ACHN (cell line): ENCODE measurements at regions not wholly inside any gene's neighbourhood (a gene's known extent, or its start where the extent isn't known, plus 50 kb on each side); places are given as distances from the start of the nearest gene placed in this dataset.

Experiments
- DNase-seq: peaks from one replicate; pipeline ENCODE4 v3.0.0-alpha.2; 2015
- in situ Hi-C: cut with HindIII; loops from 2 replicates; pipeline ENCODE4 v1.10.0; 2017; ENCODE audit warnings: low sequenced_read_pairs, low pct_ligation_motif_present, low pct_unique_long_range_greater_than_20kb

DNA sequence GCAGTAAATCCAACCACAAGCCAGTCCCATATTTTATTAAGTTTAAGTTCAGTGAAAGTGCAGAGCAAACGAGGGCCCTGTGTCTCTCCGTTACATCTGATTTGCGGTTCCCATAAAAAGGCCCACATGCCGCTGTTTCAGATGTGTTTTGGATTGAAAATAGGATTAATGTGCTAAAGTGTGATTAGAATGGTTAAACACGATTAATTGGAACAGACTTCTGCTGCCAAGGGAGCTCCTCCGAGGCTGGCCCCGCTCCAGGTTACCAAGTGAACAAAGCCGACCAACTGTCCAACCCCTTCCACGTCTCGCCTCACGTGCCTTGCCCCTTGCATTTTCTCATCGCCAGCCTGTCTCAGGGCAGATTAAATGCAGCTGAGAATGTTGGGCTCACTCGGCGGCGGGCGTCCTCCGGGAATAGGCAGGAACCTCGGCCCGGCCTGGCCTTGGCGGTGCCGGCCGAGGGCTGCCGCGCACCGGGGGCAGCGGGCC lies 166.5 kb upstream of the GSC start:
- in situ Hi-C loops = no loop called here
- no peak for DNase-seq

DNA sequence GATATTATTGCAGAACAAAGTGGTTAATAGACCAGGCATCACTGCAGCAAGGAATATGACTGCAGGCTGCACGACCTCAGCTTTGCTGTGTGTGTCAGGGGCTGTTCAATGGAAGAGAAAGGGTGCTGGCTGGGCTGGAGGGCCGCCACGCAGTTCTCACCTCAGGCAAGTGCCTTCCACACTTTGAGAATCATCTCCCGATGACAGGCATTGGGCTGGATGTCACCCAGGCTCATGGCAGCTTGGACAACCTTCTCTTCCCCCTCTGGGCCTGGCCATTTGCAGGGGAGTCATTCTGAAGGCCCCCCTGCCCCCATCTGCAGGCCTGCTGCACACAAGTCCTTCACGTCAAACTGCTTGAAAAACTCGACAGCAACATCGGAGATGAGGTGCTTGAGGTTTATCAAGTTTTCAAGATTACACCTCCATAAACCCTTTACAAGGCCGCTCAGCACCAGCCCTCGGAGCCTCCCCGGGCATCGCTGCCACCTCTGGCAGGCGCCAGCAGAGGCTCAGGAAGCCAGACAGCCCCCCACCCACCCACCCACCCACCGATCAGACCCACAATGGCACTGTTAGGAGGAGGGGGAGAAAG lies 165.9 kb upstream of the GSC start:
- DNase-seq = no peak
- in situ Hi-C loops = no loop called here

DNA sequence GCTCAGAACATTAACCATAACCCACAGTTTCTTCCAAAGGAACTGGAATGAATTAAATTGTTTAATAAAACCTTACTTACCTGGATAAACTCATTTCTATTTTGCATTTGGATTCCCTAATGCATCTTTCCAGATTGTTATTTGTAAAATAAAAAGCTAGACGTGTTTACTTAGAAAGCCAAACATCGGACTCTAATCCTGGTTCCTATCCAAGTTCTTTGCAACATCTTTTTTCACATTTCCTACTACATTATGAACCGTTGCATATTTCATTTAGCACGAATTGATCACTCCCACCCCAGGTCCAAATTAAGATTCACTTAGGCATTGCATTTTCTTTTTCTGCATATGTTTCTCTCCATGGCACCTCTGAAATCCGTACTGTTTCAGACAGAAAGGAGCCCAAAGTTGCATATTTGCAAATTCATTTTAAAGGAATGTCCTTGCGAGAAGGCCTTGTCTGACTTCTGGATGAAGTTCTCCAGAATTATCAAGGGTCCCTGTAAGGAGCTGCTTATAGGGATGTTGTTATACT lies 164.4 kb upstream of the GSC start:
- in situ Hi-C loops = no loop called here
- no peak for DNase-seq

- DNase-seq = no peak
- in situ Hi-C loops = no loop called here
Measured at GRCh38 chr14:94933486-94933885, 163.6 kb upstream of the GSC start.

DNA sequence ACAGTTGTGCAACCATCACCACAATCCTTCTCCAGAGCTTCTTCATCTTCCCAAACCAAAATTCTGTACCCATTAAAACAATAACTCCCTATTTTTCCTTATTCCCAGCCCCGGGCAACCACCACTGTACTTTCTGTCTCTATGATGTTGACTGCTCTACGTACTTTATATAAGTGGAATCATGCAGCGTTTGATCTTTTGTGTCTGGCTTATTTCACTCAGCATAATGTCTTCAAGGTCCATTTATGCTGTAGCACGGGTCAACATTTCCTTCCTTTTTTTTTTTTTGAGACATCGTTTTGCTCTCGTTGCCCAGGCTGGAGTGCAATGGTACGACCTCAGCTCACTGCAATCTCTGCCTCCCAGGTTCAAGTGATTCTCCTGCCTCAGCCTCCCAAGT lies 162.7 kb upstream of the GSC start:
- in situ Hi-C loops = no loop called here
- no peak for DNase-seq

- in situ Hi-C loops = no loop called here
- DNase-seq = no peak
Measured at GRCh38 chr14:94930690-94931089, 160.8 kb upstream of the GSC start.

DNA sequence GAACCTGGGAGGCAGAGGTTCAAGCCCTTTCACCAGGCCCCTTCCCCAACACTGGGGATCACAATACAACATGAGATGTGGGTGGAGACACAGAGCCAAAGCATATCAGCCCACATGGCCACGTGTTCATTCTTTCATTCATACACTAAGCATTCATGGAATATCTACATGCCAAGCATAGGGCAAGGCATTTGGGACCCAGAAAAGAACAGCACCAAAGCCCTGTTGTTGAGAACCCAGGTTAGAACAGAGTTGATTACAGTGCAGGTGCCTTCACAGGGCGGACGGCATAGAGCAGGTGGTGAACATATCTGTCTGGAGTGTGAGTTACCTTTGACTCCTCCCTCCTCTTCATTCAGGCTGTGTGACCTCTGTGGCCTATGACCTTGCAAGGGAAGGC lies 159.4 kb upstream of the GSC start:
- DNase-seq = no peak
- in situ Hi-C loops = no loop called here

- in situ Hi-C loops = no loop called here
- DNase-seq = no peak
Measured at GRCh38 chr14:94926176-94926575, 156.3 kb upstream of the GSC start.

- DNase-seq = no peak
- in situ Hi-C loops = no loop called here
Measured at GRCh38 chr14:94925416-94926173, 155.7 kb upstream of the GSC start.

GRCh38 chr14:94924189-94924588 lies 154.3 kb upstream of the GSC start:
- in situ Hi-C loops = no loop called here
- DNase-seq = no peak

GRCh38 chr14:94923786-94924185 lies 153.9 kb upstream of the GSC start:
- in situ Hi-C loops = no loop called here
- no peak for DNase-seq

DNA sequence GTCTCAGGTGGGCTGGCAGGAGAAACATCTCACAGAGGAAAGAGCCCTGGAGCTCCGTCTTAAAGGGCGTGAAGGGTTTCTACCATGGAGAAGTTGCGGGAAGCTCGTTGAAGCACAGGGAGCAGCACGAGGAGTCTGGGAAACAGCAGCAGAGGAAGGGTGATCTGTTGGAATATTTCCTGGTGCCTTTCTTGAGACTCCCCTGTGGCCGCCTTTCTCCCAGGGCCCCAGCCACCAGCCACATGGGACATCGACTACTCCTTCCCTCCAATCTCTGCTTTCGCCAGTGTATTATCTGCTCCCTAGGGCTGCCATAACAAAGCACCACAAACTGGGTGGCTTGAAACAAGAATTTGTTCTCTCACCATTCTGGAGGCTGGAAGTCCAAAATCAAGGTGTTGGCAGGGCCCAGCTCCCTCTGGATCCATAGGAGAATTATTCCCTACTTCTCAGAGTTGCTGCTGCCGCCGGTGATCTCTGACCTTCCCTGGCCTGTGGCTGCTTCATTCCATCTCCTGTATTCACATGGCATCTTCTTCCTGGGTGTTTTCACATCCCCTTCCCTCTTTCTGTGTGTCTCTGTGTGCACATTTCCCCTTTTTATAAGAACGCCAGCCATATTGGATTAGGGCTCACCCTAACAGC lies 152.8 kb upstream of the GSC start:
- in situ Hi-C loops = no loop called here

GRCh38 chr14:94921882-94922585 lies 152.1 kb upstream of the GSC start:
- in situ Hi-C loops = no loop called here
- no peak for DNase-seq

More for the DNA sequence above, 152.8 kb upstream of the GSC start:
- no peak for DNase-seq

DNA sequence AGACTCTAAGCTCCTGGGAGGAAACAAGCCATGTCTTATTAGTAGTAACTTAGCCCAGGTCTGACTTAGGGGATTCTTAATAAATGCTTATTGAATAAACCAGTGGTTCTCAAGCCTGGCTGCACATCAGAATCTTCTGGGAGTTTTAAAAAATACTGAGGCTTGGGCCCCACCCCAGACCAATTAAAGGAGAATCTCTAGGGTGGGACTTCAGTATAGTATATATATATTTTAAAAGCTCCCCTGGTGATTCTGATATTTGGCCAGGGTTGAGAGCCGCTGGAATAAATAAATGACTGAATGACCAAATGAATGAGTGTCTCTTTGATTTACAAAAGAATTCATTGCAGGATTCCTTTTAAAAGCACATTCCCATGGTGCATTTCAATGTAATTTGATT lies 151.5 kb upstream of the GSC start:
- DNase-seq = no peak
- in situ Hi-C loops = no loop called here

DNA sequence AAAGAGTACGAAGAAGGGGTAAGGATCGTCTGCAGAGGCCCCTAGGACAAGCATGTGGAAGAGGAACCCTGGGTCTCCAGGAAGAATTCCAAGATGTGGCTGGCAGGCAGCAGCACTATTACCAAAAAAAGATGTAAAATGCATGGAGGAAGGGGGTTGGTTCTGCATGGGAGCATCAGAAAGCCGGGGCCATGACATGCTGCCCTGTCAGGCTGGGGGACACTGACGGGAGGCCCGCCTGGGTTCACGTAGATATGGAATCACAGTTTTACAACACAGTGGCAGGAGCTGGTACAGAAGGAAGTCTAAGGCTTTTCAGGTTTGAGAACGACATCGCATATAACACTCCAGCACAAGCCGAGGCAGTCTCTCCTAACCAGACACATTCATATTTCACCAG lies 150.0 kb upstream of the GSC start:
- DNase-seq = no peak
- in situ Hi-C loops = no loop called here

DNA sequence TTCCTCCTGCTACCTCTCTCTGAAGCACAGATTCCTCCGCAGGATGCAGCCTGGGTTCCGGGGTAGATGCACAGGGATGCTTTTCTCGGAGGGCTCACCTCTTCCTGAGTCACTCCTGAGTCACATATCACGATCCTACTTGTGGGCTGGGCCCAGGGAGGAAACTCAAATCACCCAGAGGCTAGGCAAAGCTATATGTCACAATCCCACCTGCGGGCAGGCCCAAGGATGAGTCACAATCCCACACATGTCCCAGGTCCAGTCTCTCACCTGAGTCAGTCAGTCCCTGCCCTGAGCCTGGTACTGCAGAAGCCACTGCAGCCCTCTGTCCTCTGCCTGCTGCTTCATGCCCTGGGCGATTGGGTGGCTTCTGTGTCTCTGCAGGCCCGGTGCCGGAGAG lies 149.0 kb upstream of the GSC start:
- in situ Hi-C loops = no loop called here
- DNase-seq = no peak

DNA sequence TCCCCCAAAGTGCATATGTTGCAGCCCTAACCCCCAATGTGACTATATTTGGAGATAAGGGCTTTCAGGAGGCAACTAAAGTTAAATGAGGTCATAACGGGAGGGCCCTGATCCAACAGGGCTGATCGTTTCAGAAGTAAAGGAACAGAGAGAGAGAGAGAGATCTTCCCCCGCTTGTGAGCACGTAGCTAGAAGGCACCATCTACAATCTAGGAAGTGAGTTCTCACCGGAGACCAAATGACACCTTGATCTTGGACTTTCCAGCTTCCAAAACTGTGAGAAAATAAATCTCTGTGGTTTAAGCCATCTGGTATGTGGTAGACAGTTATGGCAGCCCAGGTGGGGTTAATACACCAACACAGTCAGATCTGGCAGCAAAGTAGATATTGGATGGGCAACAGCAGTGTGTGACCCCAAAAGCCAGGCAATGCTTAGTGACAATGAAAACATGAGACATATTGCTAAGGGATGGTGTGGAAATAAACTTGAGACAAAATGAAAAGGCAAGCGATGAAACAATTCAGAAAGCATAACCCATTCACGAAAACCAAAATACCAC lies 147.2 kb upstream of the GSC start:
- no peak for DNase-seq
- in situ Hi-C loops = no loop called here

DNA sequence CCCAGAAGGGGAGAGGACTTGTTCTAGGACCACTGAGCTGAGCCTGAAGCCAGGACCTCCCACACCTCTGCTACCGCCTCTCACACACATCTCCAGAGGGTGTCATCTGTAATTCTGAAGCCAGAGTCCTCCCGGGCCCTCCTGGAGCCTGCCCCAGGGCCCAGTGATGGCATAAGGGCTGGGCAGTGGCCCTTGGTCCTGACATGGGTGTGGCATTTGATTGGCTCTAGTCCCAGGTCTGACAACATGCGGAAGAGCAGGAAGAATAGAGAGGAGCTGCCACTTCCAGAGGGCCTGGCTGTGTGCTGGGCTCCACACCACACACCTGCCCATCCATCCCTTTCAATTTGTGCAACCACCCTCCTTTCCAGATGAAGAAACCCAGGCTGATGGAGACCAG lies 144.3 kb upstream of the GSC start:
- no peak for DNase-seq
- in situ Hi-C loops = no loop called here
